Endothelial cell of umbilical vein (primary cell): ENCODE measurements at regions not wholly inside any gene's neighbourhood (a gene's known extent, or its start where the extent isn't known, plus 50 kb on each side); places are given as distances from the start of the nearest gene placed in this dataset.

Source experiments
- BruUV-seq: library from RNA; stranded (reverse); fragments of 400-500 nt; replicated peaks from 2 replicates; lab custom pipeline; 2021; lab: Mats Ljungman, UMichigan
- CTCF ChIA-PET: fragments of 300-600, 350-600 bp; sonication (Branson Sonifier 250); formaldehyde crosslinking; loops from one replicate; lab custom pipeline; 2021; ENCODE audit warnings: antibody characterized with exemption, inconsistent platforms; lab: Charles Lee
- POLR2A ChIA-PET: fragments of 300-600, 350-600 bp; sonication (Branson Sonifier 250); formaldehyde crosslinking; loops from one replicate; lab custom pipeline; 2021; ENCODE audit warnings: antibody characterized with exemption, inconsistent platforms; lab: Charles Lee
- DNase-seq: peaks from one replicate; pipeline ENCODE4 v3.0.0-alpha.2; 2011; ENCODE audit warnings: low read depth, low spot score
- FAIRE-seq: peaks from 2 replicates; lab custom pipeline; 2011; peaks lifted over from hg19 to GRCh38; lab: Jason Lieb, UNC
- H2AFZ ChIP-seq: 2 replicates; pipeline ENCODE4 v1.6.0; 2012; ENCODE audit warnings: low read depth, low read length, control low read depth, inconsistent platforms
- H3K27ac ChIP-seq: 2 replicates; pipeline ENCODE4 v1.5.1; 2011; ENCODE audit warnings: low read depth, mild to moderate bottlenecking, control low read depth, low read length, moderate library complexity; ENCODE audit not compliant: insufficient read depth
- H3K27me3 ChIP-seq, 2 experiments: 2 replicates each; pipeline versions ENCODE4 v1.6.0 to v1.6.1; 2011; ENCODE audit warnings: low read length in 2 of 2, mixed read lengths in 1 of 2; ENCODE audit not compliant: control insufficient read depth in 2 of 2, insufficient read depth in 2 of 2
- H3K36me3 ChIP-seq, 2 experiments: 2 replicates in 1 of 2; 3 replicates in 1 of 2; pipeline ENCODE4 v1.5.1; 2011; ENCODE audit warnings: low read length in 2 of 2, mild to moderate bottlenecking in 1 of 2, moderate library complexity in 1 of 2; ENCODE audit not compliant: control insufficient read depth in 2 of 2, insufficient read depth in 2 of 2; ENCODE audit errors: extremely low read depth in 1 of 2
- H3K4me1 ChIP-seq: 3 replicates; pipeline ENCODE4 v1.5.1; 2011; ENCODE audit warnings: mild to moderate bottlenecking, low read length; ENCODE audit not compliant: control insufficient read depth, insufficient read depth; ENCODE audit errors: extremely low read depth
- H3K4me2 ChIP-seq: 2 replicates; pipeline ENCODE4 v1.6.1; 2011; ENCODE audit warnings: low read length, control low read depth, mixed read lengths; ENCODE audit not compliant: insufficient read depth
- H3K4me3 ChIP-seq, 3 experiments: fragments of 200-600 bp in 1 of 3; sonication (generic), shearing (Covaris generic) in 1 of 3; replicated peaks in 1 of 3; 2 replicates each; pipeline ENCODE4 v1.5.1; 2011 to 2016; ENCODE audit warnings: control low read depth in 3 of 3, low read length in 3 of 3, mild to moderate bottlenecking in 2 of 3, inconsistent platforms in 1 of 3, low read depth in 1 of 3, moderate library complexity in 1 of 3; ENCODE audit not compliant: insufficient read depth in 1 of 3
- H3K79me2 ChIP-seq: 2 replicates; pipeline ENCODE4 v1.6.0; 2012; ENCODE audit warnings: low read length, inconsistent platforms; ENCODE audit not compliant: control insufficient read depth, insufficient read depth
- H3K9ac ChIP-seq: replicated peaks from 2 replicates; pipeline ENCODE3; 2011; ENCODE audit warnings: low read length, control low read depth; ENCODE audit not compliant: insufficient read depth; ENCODE audit errors: extremely low read depth
- H3K9me1 ChIP-seq: replicated peaks from 3 replicates; pipeline ENCODE4 v1.6.0; 2011; ENCODE audit warnings: mild to moderate bottlenecking, low read length; ENCODE audit not compliant: control insufficient read depth, insufficient read depth; ENCODE audit errors: extremely low read depth
- H3K9me3 ChIP-seq: replicated peaks from 2 replicates; pipeline ENCODE4 v1.5.1; 2012; ENCODE audit warnings: low read length, inconsistent platforms; ENCODE audit not compliant: control insufficient read depth, insufficient read depth
- H4K20me1 ChIP-seq: replicated peaks from 2 replicates; pipeline ENCODE3; 2011; ENCODE audit warnings: mild to moderate bottlenecking, low read length; ENCODE audit not compliant: control insufficient read depth, insufficient read depth; ENCODE audit errors: extremely low read depth
- EZH2 ChIP-seq: IDR thresholded peaks from 2 replicates; pipeline ENCODE4 v1.6.1; 2012; ENCODE audit warnings: borderline replicate concordance, low read depth, mild to moderate bottlenecking, moderate library complexity, low read length, inconsistent platforms; ENCODE audit not compliant: severe bottlenecking
- FOS ChIP-seq: IDR thresholded peaks from 2 replicates; pipeline ENCODE4 v1.6.1; 2011; ENCODE audit warnings: mild to moderate bottlenecking, low read length, moderate library complexity, borderline replicate concordance; ENCODE audit not compliant: insufficient read depth
- GATA2 ChIP-seq: IDR thresholded peaks from 2 replicates; pipeline ENCODE4 v1.7.0; 2011; ENCODE audit warnings: low read depth, mild to moderate bottlenecking, moderate library complexity, mixed read lengths, low read length; ENCODE audit not compliant: insufficient read length, insufficient read depth
- JUN ChIP-seq: IDR thresholded peaks from 2 replicates; pipeline ENCODE4 v1.6.1; 2011; ENCODE audit warnings: borderline replicate concordance, low read depth; ENCODE audit not compliant: insufficient read length, insufficient read depth
- MYC ChIP-seq: IDR thresholded peaks from one replicate; pipeline ENCODE4 v1.6.1; 2011; ENCODE audit warnings: mild to moderate bottlenecking, low read depth, low read length
- POLR2A ChIP-seq: IDR thresholded peaks from 2 replicates; pipeline ENCODE4 v1.6.1; 2012; ENCODE audit warnings: low read depth, mild to moderate bottlenecking, control low read depth, low read length
- POLR2AphosphoS5 ChIP-seq: IDR thresholded peaks from 2 replicates; pipeline ENCODE4 v1.6.1; 2012; ENCODE audit warnings: low read depth, mild to moderate bottlenecking, control low read depth, low read length, moderate library complexity; ENCODE audit not compliant: insufficient read depth
- dilution Hi-C: fragments of 300-500 bp; cut with MboI; formaldehyde crosslinking; loops from one replicate; pipeline ENCODE4 v1.15.0; 2019; ENCODE audit warnings: low sequenced_read_pairs; ENCODE audit not compliant: extremely low pct_ligation_motif_present
- intact Hi-C: fragments of 100-400 bp; cut with micrococcal nuclease; formaldehyde crosslinking; loops from one replicate; pipeline ENCODE4 v1.10.0; 2022
- TF ChIP-seq, protein P1 (sequence below): IDR thresholded peaks from 2 replicates; pipeline ENCODE4 v1.6.1; 2011; ENCODE audit not compliant: insufficient read depth, insufficient read length
- TF ChIP-seq, protein P2 (sequence below), 2 donors: IDR thresholded peaks; 1 replicate in 1 of 2; 2 replicates in 1 of 2; pipeline ENCODE4 v1.5.1; 2011; ENCODE audit warnings: low read length in 2 of 2, mild to moderate bottlenecking in 2 of 2, moderate library complexity in 2 of 2, control low read depth in 1 of 2, inconsistent platforms in 1 of 2, low read depth in 1 of 2; ENCODE audit not compliant: insufficient read depth in 1 of 2; ENCODE audit errors: extremely low read depth in 1 of 2

DNA sequence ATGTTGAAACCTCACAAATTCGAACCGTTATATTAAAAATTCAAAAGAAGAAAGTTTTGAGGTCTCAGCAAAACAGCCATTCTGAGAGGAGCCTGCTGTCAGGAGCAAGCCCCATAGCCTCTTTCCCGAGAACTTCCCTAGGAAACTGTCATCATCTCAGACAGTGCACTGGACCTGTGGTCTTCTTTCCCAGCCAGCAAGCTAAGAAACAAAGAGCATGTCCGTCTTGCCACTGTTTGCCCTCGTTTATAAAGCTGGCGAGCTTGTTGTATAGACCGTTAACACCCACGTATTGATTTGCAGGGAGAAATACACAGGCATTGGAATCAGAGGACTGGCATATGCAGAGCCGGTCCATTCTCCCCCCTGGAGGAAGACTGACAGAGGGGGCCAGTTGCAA, 407.0 kb downstream of the NPHP4 start:
- CTCF ChIA-PET, result no interaction called here
- dilution Hi-C loops (no loop called here), intact Hi-C loops (no loop called here)
- Histone ChIP-seq H2AFZ (no peak overlapping the region), H3K4me1 (no peaks in the 10 kb centered on the region), H3K4me2 (no peak overlapping the region), H3K79me2 (no peaks in the 10 kb centered on the region), H3K27me3 (no peaks in the 10 kb centered on the region), H3K9me1 (no peaks in the 10 kb centered on the region), H3K36me3 (no peaks in the 10 kb centered on the region), H4K20me1 (no peaks in the 10 kb centered on the region), H3K4me3 (no peak overlapping the region), H3K9ac (no peak overlapping the region), H3K9me3 (peaks cover 4% of the 10 kb centered on the region), H3K27ac (no peak overlapping the region)
- no peak for TF ChIP-seq FOS
- no peak for TF ChIP-seq POLR2A
- no peak for TF ChIP-seq EZH2
- TF ChIP-seq, protein P1, sequence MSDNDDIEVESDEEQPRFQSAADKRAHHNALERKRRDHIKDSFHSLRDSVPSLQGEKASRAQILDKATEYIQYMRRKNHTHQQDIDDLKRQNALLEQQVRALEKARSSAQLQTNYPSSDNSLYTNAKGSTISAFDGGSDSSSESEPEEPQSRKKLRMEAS, result no peak
- TF ChIP-seq POLR2AphosphoS5, result no peak
- TF ChIP-seq, protein P2, sequence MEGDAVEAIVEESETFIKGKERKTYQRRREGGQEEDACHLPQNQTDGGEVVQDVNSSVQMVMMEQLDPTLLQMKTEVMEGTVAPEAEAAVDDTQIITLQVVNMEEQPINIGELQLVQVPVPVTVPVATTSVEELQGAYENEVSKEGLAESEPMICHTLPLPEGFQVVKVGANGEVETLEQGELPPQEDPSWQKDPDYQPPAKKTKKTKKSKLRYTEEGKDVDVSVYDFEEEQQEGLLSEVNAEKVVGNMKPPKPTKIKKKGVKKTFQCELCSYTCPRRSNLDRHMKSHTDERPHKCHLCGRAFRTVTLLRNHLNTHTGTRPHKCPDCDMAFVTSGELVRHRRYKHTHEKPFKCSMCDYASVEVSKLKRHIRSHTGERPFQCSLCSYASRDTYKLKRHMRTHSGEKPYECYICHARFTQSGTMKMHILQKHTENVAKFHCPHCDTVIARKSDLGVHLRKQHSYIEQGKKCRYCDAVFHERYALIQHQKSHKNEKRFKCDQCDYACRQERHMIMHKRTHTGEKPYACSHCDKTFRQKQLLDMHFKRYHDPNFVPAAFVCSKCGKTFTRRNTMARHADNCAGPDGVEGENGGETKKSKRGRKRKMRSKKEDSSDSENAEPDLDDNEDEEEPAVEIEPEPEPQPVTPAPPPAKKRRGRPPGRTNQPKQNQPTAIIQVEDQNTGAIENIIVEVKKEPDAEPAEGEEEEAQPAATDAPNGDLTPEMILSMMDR (IDR thresholded peaks at IDR 0.05; ENCODE audit: extremely low read depth in 1 of 2, insufficient read depth in 1 of 2, low read depth in 1 of 2, low read length in 2 of 2), result no peak
- TF ChIP-seq MYC, result no peak
- TF ChIP-seq JUN, result no peak
- TF ChIP-seq GATA2, result no peak
- POLR2A ChIA-PET, result no interaction called here
- no TSS peak for BruUV-seq
- FAIRE-seq, result no peak
- DNase-seq, result no peak
